HCT116 (cell line): ENCODE measurements at regions not wholly inside any gene's neighbourhood (a gene's known extent, or its start where the extent isn't known, plus 50 kb on each side); places are given as distances from the start of the nearest gene placed in this dataset.

Experiments used
- ATAC-seq: fragments of 200-7000 bp; cut with Tn5 transposase; 2 replicates; pipeline ENCODE4 v1.9.1; 2020; ENCODE audit warnings: mild to moderate bottlenecking, moderate library complexity
- BruUV-seq: library from RNA; stranded (reverse); fragments of 400-500 nt; replicated peaks from 2 replicates; lab custom pipeline; 2021; lab: Mats Ljungman, UMichigan
- CTCF ChIA-PET: fragments of 300-600 bp; sonication (Branson Sonifier 250); formaldehyde crosslinking; loops from one replicate; lab custom pipeline; 2021; ENCODE audit warnings: antibody characterized with exemption; lab: Charles Lee
- POLR2A ChIA-PET: fragments of 300-600, 350-600 bp; sonication (Branson Sonifier 250); formaldehyde crosslinking; loops from one replicate; lab custom pipeline; 2021; ENCODE audit warnings: antibody characterized with exemption; lab: Charles Lee
- RAD21 ChIA-PET, 2 experiments: fragments of 300-600 bp; sonication (Branson Sonifier 250); formaldehyde crosslinking; loops; one replicate each; lab custom pipeline; 2023; ENCODE audit warnings: low total read pairs in 2 of 2; ENCODE audit not compliant: uncharacterized antibody in 2 of 2, unreplicated experiment in 2 of 2, low non-redundant PET in 1 of 2; lab: Charles Lee
- DNase-seq: peaks from one replicate; pipeline ENCODE4 v3.0.0-alpha.2; 2010; ENCODE audit warnings: low read depth, low spot score
- H2AFZ ChIP-seq: fragments of 200-600 bp; shearing (Covaris generic), sonication (generic); 2 replicates; pipeline ENCODE4 v1.6.1; 2017; ENCODE audit warnings: low read depth, mixed run types, mixed read lengths, antibody characterized with exemption, low read length; ENCODE audit not compliant: poor library complexity, severe bottlenecking
- H3K27ac ChIP-seq: 2 replicates; pipeline ENCODE4 v1.5.1; 2012; ENCODE audit warnings: low read depth, low read length
- H3K27me3 ChIP-seq: fragments of 200-600 bp; sonication (generic); 2 replicates; pipeline ENCODE4 v1.6.1; 2016; ENCODE audit warnings: mixed run types, low read length, mixed read lengths; ENCODE audit not compliant: insufficient read depth
- H3K36me3 ChIP-seq, 2 experiments: fragments of 200-500 bp in 1 of 2; fragments of 200-600 bp in 1 of 2; sonication (Bioruptor generic) in 1 of 2; sonication (generic) in 1 of 2; 2 replicates each; pipeline versions ENCODE4 v1.5.1 to v1.6.1; 2014 to 2016; ENCODE audit warnings: low read length in 2 of 2, inconsistent platforms in 1 of 2, mixed read lengths in 1 of 2, mixed run types in 1 of 2; ENCODE audit not compliant: insufficient read depth in 2 of 2, control insufficient read depth in 1 of 2
- H3K4me1 ChIP-seq, 2 experiments: fragments of 200-600 bp in 1 of 2; sonication (generic) in 1 of 2; 2 replicates each; pipeline versions ENCODE4 v1.5.1 to v1.6.1; 2012 to 2017; ENCODE audit warnings: low read length in 2 of 2, inconsistent platforms in 1 of 2, mild to moderate bottlenecking in 1 of 2, mixed read lengths in 1 of 2, mixed run types in 1 of 2, moderate library complexity in 1 of 2; ENCODE audit not compliant: insufficient read depth in 2 of 2, control insufficient read depth in 1 of 2
- H3K4me2 ChIP-seq: fragments of 200-600 bp; sonication (generic); 2 replicates; pipeline ENCODE4 v1.6.1; 2017; ENCODE audit warnings: mixed run types, low read length, mixed read lengths
- H3K4me3 ChIP-seq, 2 experiments: fragments of 200-600 bp in 1 of 2; sonication (generic) in 1 of 2; replicated peaks in 1 of 2; 2 replicates each; pipeline ENCODE4 v1.5.1; 2011 to 2016; ENCODE audit warnings: low read length in 2 of 2, control low read depth in 1 of 2, low read depth in 1 of 2, mild to moderate bottlenecking in 1 of 2, mixed read lengths in 1 of 2, mixed run types in 1 of 2
- H3K79me2 ChIP-seq: fragments of 200-600 bp; sonication (generic); 2 replicates; pipeline ENCODE4 v1.6.1; 2017; ENCODE audit warnings: mild to moderate bottlenecking, mixed run types, low read length, moderate library complexity, mixed read lengths; ENCODE audit not compliant: insufficient read depth
- H3K9ac ChIP-seq: fragments of 200-600 bp; sonication (generic); 2 replicates; pipeline ENCODE4 v1.6.1; 2016; ENCODE audit warnings: low read length, mixed read lengths
- H3K9me2 ChIP-seq: fragments of 200-600 bp; sonication (generic), shearing (Covaris generic); 2 replicates; pipeline ENCODE4 v1.6.1; 2017; ENCODE audit warnings: mixed run types, mild to moderate bottlenecking, moderate library complexity; ENCODE audit not compliant: insufficient read depth
- H3K9me3 ChIP-seq, 2 experiments: fragments of 200-500 bp in 1 of 2; fragments of 200-600 bp in 1 of 2; sonication (Bioruptor generic) in 1 of 2; sonication (generic) in 1 of 2; 2 replicates each; pipeline ENCODE4 v1.6.1; 2014 to 2017; ENCODE audit warnings: low read length in 2 of 2, mixed read lengths in 2 of 2, inconsistent platforms in 1 of 2, low read depth in 1 of 2, mild to moderate bottlenecking in 1 of 2, mixed run types in 1 of 2, moderate library complexity in 1 of 2; ENCODE audit not compliant: control insufficient read depth in 1 of 2, insufficient read depth in 1 of 2
- H4K20me1 ChIP-seq: fragments of 200-600 bp; sonication (generic), shearing (Covaris generic); 2 replicates; pipeline ENCODE4 v1.6.1; 2017; ENCODE audit warnings: mixed run types, mild to moderate bottlenecking, moderate library complexity; ENCODE audit not compliant: insufficient read depth
- EGR1 ChIP-seq: IDR thresholded peaks from 2 replicates; pipeline ENCODE4 v1.6.1; 2012; ENCODE audit warnings: low read depth
- ELF1 ChIP-seq: IDR thresholded peaks from 2 replicates; pipeline ENCODE4 v1.6.1; 2012; ENCODE audit warnings: low read depth, borderline replicate concordance
- EZH2phosphoT487 ChIP-seq: fragments of 200-600 bp; IDR thresholded peaks from 2 replicates; pipeline ENCODE4 v1.6.1; 2018; ENCODE audit warnings: antibody characterized with exemption, borderline replicate concordance
- RAD21 ChIP-seq: IDR thresholded peaks from 2 replicates; pipeline ENCODE4 v1.6.1; 2012; ENCODE audit warnings: low read depth, mild to moderate bottlenecking
- TCF7L2 ChIP-seq: IDR thresholded peaks from 2 replicates; pipeline ENCODE4 v1.7.0; 2011; ENCODE audit warnings: borderline replicate concordance, inconsistent platforms; ENCODE audit not compliant: insufficient read depth, insufficient read length; ENCODE audit errors: extremely low read depth
- YY1 ChIP-seq: IDR thresholded peaks from 2 replicates; pipeline ENCODE4 v1.6.1; 2011; ENCODE audit warnings: low read length, low read depth, moderate library complexity, mild to moderate bottlenecking; ENCODE audit not compliant: insufficient replicate concordance; ENCODE audit errors: extremely low read depth
- intact Hi-C: fragments of 100-400 bp; cut with micrococcal nuclease; formaldehyde crosslinking; loops from 2 replicates; pipeline ENCODE4 v1.10.0; 2022
- TF ChIP-seq, protein P1 (sequence below): IDR thresholded peaks from 2 replicates; pipeline ENCODE4 v1.6.1; 2012
- TF ChIP-seq, protein P2 (sequence below), 3 experiments: fragments of 200-600 bp in 1 of 3; sonication (generic) in 1 of 3; IDR thresholded peaks in 2 of 3; conservative IDR thresholded peaks in 1 of 3; 2 replicates each; pipeline ENCODE4 v1.5.1; 2012 to 2017; ENCODE audit warnings: low read depth in 2 of 3, low read length in 2 of 3, antibody characterized with exemption in 1 of 3, borderline replicate concordance in 1 of 3, control low read depth in 1 of 3, mild to moderate bottlenecking in 1 of 3, mixed read lengths in 1 of 3, mixed run types in 1 of 3, moderate library complexity in 1 of 3; ENCODE audit not compliant: insufficient read depth in 1 of 3
- TF ChIP-seq, protein P3 (sequence below): IDR thresholded peaks from 2 replicates; pipeline ENCODE4 v1.6.1; 2012
- TF ChIP-seq, protein P4 (sequence below): IDR thresholded peaks from 2 replicates; pipeline ENCODE4 v1.6.1; 2012; ENCODE audit warnings: low read depth

DNA sequence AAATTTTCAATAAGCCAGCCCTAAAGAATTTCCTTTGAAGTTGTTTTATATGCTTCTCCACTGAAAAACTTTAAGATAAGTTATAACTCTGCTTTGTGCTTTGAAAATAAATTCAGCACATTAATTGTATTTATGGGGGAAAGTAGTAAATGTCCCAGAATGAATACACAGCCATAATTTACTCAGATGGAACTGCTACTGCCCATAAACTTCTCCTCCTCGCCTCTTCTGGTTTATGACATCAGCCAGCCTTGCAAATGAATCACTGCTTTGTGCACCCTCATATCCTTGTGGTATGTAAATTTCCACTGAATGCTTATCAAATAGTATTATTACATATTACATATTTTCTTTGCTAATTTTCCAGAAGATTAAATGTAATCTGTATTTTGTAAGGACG, 302.0 kb downstream of the DIPK2A start:
- Histone ChIP-seq H4K20me1 (no peaks in the 10 kb centered on the region), H3K9me2 (no peaks in the 10 kb centered on the region), H3K9me3 (no peaks in the 10 kb centered on the region), H3K9ac (no peak overlapping the region), H3K36me3 (no peaks in the 10 kb centered on the region), H3K27me3 (no peaks in the 10 kb centered on the region), H2AFZ (no peak overlapping the region), H3K4me2 (no peak overlapping the region), H3K4me3 (no peak overlapping the region), H3K79me2 (no peaks in the 10 kb centered on the region), H3K27ac (no peak overlapping the region), H3K4me1 (no peaks in the 10 kb centered on the region)
- intact Hi-C loops, result no loop called here
- ATAC-seq (no peak), DNase-seq (no peak)
- ChIA-PET POLR2A (no interaction called here), RAD21 (no interaction called here), CTCF (no interaction called here)
- TF ChIP-seq RAD21, result no peak
- BruUV-seq, result no TSS peak

DNA sequence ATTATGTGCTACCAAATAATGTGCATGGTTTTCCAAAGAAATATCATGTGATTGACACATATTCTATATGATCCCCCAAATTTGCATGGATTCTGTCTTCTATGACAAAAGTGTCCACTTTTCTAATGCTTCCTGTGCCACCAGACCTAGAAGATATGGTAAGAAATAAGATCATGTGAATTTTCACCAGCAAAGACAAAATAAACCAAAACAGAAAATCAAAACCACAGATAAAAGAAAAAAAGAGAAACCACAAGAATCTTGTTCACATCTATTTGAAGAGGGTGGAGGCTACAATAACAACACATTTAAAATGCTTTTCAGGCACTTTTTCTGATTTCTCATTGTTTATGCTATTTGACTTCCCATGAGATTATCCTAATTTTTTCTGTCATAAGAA, 303.4 kb downstream of the DIPK2A start:
- no peaks in the 10 kb centered on the region for H3K79me2 ChIP-seq
- H2AFZ ChIP-seq, result no peak overlapping the region
- H3K36me3 ChIP-seq, result no peaks in the 10 kb centered on the region
- H3K4me2 ChIP-seq, result no peak overlapping the region
- no peak overlapping the region for H3K27ac ChIP-seq
- TF ChIP-seq YY1 (no peak), EZH2phosphoT487 (no peak), ELF1 (no peak), EGR1 (no peak), TCF7L2 (no peak)
- TF ChIP-seq, protein P1, sequence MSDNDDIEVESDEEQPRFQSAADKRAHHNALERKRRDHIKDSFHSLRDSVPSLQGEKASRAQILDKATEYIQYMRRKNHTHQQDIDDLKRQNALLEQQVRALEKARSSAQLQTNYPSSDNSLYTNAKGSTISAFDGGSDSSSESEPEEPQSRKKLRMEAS, result no peak
- TF ChIP-seq, protein P2, sequence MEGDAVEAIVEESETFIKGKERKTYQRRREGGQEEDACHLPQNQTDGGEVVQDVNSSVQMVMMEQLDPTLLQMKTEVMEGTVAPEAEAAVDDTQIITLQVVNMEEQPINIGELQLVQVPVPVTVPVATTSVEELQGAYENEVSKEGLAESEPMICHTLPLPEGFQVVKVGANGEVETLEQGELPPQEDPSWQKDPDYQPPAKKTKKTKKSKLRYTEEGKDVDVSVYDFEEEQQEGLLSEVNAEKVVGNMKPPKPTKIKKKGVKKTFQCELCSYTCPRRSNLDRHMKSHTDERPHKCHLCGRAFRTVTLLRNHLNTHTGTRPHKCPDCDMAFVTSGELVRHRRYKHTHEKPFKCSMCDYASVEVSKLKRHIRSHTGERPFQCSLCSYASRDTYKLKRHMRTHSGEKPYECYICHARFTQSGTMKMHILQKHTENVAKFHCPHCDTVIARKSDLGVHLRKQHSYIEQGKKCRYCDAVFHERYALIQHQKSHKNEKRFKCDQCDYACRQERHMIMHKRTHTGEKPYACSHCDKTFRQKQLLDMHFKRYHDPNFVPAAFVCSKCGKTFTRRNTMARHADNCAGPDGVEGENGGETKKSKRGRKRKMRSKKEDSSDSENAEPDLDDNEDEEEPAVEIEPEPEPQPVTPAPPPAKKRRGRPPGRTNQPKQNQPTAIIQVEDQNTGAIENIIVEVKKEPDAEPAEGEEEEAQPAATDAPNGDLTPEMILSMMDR (IDR thresholded peaks at IDR 0.05 in 2 of 3, conservative IDR thresholded peaks at IDR 0.05 in 1 of 3; ENCODE audit: borderline replicate concordance in 1 of 3, insufficient read depth in 1 of 3, low read depth in 2 of 3, low read length in 2 of 3), result no peak
- TF ChIP-seq, protein P3, sequence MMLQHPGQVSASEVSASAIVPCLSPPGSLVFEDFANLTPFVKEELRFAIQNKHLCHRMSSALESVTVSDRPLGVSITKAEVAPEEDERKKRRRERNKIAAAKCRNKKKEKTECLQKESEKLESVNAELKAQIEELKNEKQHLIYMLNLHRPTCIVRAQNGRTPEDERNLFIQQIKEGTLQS, result no peak
- TF ChIP-seq, protein P4, sequence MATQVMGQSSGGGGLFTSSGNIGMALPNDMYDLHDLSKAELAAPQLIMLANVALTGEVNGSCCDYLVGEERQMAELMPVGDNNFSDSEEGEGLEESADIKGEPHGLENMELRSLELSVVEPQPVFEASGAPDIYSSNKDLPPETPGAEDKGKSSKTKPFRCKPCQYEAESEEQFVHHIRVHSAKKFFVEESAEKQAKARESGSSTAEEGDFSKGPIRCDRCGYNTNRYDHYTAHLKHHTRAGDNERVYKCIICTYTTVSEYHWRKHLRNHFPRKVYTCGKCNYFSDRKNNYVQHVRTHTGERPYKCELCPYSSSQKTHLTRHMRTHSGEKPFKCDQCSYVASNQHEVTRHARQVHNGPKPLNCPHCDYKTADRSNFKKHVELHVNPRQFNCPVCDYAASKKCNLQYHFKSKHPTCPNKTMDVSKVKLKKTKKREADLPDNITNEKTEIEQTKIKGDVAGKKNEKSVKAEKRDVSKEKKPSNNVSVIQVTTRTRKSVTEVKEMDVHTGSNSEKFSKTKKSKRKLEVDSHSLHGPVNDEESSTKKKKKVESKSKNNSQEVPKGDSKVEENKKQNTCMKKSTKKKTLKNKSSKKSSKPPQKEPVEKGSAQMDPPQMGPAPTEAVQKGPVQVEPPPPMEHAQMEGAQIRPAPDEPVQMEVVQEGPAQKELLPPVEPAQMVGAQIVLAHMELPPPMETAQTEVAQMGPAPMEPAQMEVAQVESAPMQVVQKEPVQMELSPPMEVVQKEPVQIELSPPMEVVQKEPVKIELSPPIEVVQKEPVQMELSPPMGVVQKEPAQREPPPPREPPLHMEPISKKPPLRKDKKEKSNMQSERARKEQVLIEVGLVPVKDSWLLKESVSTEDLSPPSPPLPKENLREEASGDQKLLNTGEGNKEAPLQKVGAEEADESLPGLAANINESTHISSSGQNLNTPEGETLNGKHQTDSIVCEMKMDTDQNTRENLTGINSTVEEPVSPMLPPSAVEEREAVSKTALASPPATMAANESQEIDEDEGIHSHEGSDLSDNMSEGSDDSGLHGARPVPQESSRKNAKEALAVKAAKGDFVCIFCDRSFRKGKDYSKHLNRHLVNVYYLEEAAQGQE, result no peak
- TF ChIP-seq, all 23 proteins: peak for 0
- DNase-seq (no peak), ATAC-seq (no peak)
- ChIA-PET RAD21 (no interaction called here), CTCF (no interaction called here), POLR2A (no interaction called here)
- H3K4me1 ChIP-seq, result no peaks in the 10 kb centered on the region
- no peak overlapping the region for H3K4me3 ChIP-seq
- intact Hi-C loops, result no loop called here
- BruUV-seq, result no TSS peak
- no peaks in the 10 kb centered on the region for H3K27me3 ChIP-seq
- H3K9me3 ChIP-seq, result no peaks in the 10 kb centered on the region
- no peaks in the 10 kb centered on the region for H3K9me2 ChIP-seq
- H3K9ac ChIP-seq, result no peak overlapping the region
- no peaks in the 10 kb centered on the region for H4K20me1 ChIP-seq
